NCI-H146 treated with DMSO at 0.1 percent for 48 hours (cell line): ENCODE measurements at regions not wholly inside any gene's neighbourhood (a gene's known extent, or its start where the extent isn't known, plus 50 kb on each side); places are given as distances from the start of the nearest gene placed in this dataset.
"Not testable (repeated sequence)": the region's sequence is repeated elsewhere in the genome, so short reads cannot be mapped to it uniquely, and the experiment has no call there.

ENCODE experiments used
- DNase-seq: peaks from one replicate; lab custom pipeline; 2025; ENCODE audit not compliant: unreplicated experiment; lab: John Stamatoyannopoulos, UW

- DNase-seq: no peak
These were observed 448.0 kb downstream of the KCNT2 start for GRCh38 chr1:196160066-196160795.

GRCh38 chr1:196155586-196155985 lies 452.7 kb downstream of the KCNT2 start:
- no peak for DNase-seq

GRCh38 chr1:196152975-196153374 lies 455.3 kb downstream of the KCNT2 start:
- no peak for DNase-seq

GRCh38 chr1:196152086-196152485 lies 456.2 kb downstream of the KCNT2 start:
- no peak for DNase-seq

- peak; percentile 29 for DNase-seq
These were observed 459.8 kb downstream of the KCNT2 start for GRCh38 chr1:196148367-196148970.

GRCh38 chr1:196147530-196147929 lies 460.7 kb downstream of the KCNT2 start:
- DNase-seq: no peak

- not testable (repeated sequence) for DNase-seq
These were observed 463.1 kb downstream of the KCNT2 start for GRCh38 chr1:196145151-196145550.

GRCh38 chr1:196144588-196144987 lies 463.7 kb downstream of the KCNT2 start:
- no peak for DNase-seq

- DNase-seq: no peak
These were observed 464.5 kb downstream of the KCNT2 start for GRCh38 chr1:196143602-196144342.

- no peak for DNase-seq
These were observed 466.1 kb downstream of the KCNT2 start for GRCh38 chr1:196142111-196142640.

- DNase-seq: no peak
These were observed 471.8 kb downstream of the KCNT2 start for GRCh38 chr1:196136396-196136795.

GRCh38 chr1:196131691-196132090 lies 476.5 kb downstream of the KCNT2 start:
- no peak for DNase-seq

GRCh38 chr1:196128835-196129234 lies 479.4 kb downstream of the KCNT2 start:
- no peak for DNase-seq

- no peak for DNase-seq
These were observed 487.1 kb downstream of the KCNT2 start for GRCh38 chr1:196121181-196121580.

GRCh38 chr1:196115646-196116045 lies 492.6 kb downstream of the KCNT2 start:
- DNase-seq: no peak

- no peak for DNase-seq
These were observed 494.0 kb downstream of the KCNT2 start for GRCh38 chr1:196114193-196114592.

GRCh38 chr1:196108990-196109389 lies 499.2 kb downstream of the KCNT2 start:
- not testable (repeated sequence) for DNase-seq

- no peak for DNase-seq
These were observed 502.3 kb downstream of the KCNT2 start for GRCh38 chr1:196105901-196106300.

GRCh38 chr1:196102826-196103225 lies 505.4 kb downstream of the KCNT2 start:
- DNase-seq: no peak

- DNase-seq: no peak
These were observed 510.2 kb downstream of the KCNT2 start for GRCh38 chr1:196098000-196098399.

GRCh38 chr1:196094821-196095220 lies 513.4 kb downstream of the KCNT2 start:
- no peak for DNase-seq
